ENCODE measurements at regions not wholly inside any gene's neighbourhood (a gene's known extent, or its start where the extent isn't known, plus 50 kb on each side); places are given as distances from the start of the nearest gene placed in this dataset.
"Not testable (repeated sequence)": the region's sequence is repeated elsewhere in the genome, so short reads cannot be mapped to it uniquely, and the experiment has no call there.

- Histone ChIP-seq H3K4me2 (ENCODE audit: control insufficient read depth, extremely low read depth, insufficient read depth, low read depth, low read length) (no peak overlapping the region), H3K9me1 (ENCODE audit: control insufficient read depth, extremely low read depth, insufficient read depth, low read length) (no peaks in the 10 kb centered on the region), H3K36me3 (ENCODE audit: control insufficient read depth in 2 of 2, extremely low read depth in 1 of 2, insufficient read depth in 2 of 2, low read length in 2 of 2) (no peaks in the 10 kb centered on the region), H2AFZ (ENCODE audit: control insufficient read depth, low read length) (no peak overlapping the region), H3K4me1 (ENCODE audit: control insufficient read depth, extremely low read depth, insufficient read depth, low read length) (no peaks in the 10 kb centered on the region), H3K27ac (ENCODE audit: control insufficient read depth, insufficient read depth, low read length) (no peak overlapping the region), H3K27me3 (ENCODE audit: control insufficient read depth, extremely low read depth, insufficient read depth, low read length) (no peaks in the 10 kb centered on the region), H3K9me3 (ENCODE audit: control insufficient read depth, low read depth, low read length) (no peaks in the 10 kb centered on the region), H3K79me2 (ENCODE audit: control insufficient read depth, insufficient read depth, low read length) (no peaks in the 10 kb centered on the region), H3K9ac (ENCODE audit: control insufficient read depth, extremely low read depth, insufficient read depth, low read length) (no peak overlapping the region), H3K4me3 (ENCODE audit: control insufficient read depth in 2 of 3, extremely low read depth in 1 of 3, insufficient read depth in 2 of 3, low read depth in 1 of 3, low read length in 3 of 3) (no peak overlapping the region), H4K20me1 (ENCODE audit: control insufficient read depth, extremely low read depth, insufficient read depth, low read length) (no peaks in the 10 kb centered on the region)
- dilution Hi-C loops (cut with MboI; ENCODE audit: extremely low pct_ligation_motif_present, low sequenced_read_pairs) = no loop called here
- FAIRE-seq (no peak), DNase-seq (ENCODE audit: low read depth, low spot score) (no peak)
- no peak for TF ChIP-seq EZH2 (IDR thresholded peaks at IDR 0.05; ENCODE audit: low read length)
- TF ChIP-seq CTCF (optimal IDR thresholded peaks at IDR 0.05 in 1 of 3, IDR thresholded peaks at IDR 0.05 in 1 of 3, conservative IDR thresholded peaks at IDR 0.05 in 1 of 3; ENCODE audit: extremely low read depth in 1 of 3, insufficient read depth in 2 of 3, low read length in 3 of 3) = peak; percentile 21 to 87 (median 51)
These were observed 1643.5 kb downstream of the TP53TG3F start for GRCh38 chr16:35102780-35103403.

- H3K27me3 ChIP-seq (ENCODE audit: control insufficient read depth, extremely low read depth, insufficient read depth, low read length); H3K4me1 ChIP-seq (ENCODE audit: control insufficient read depth, extremely low read depth, insufficient read depth, low read length); H4K20me1 ChIP-seq (ENCODE audit: control insufficient read depth, extremely low read depth, insufficient read depth, low read length); H3K27ac ChIP-seq (ENCODE audit: control insufficient read depth, insufficient read depth, low read length); DNase-seq (ENCODE audit: low read depth, low spot score); H3K9ac ChIP-seq (ENCODE audit: control insufficient read depth, extremely low read depth, insufficient read depth, low read length); H3K9me1 ChIP-seq (ENCODE audit: control insufficient read depth, extremely low read depth, insufficient read depth, low read length); H3K79me2 ChIP-seq (ENCODE audit: control insufficient read depth, insufficient read depth, low read length); dilution Hi-C loops (cut with MboI; ENCODE audit: extremely low pct_ligation_motif_present, low sequenced_read_pairs); H2AFZ ChIP-seq (ENCODE audit: control insufficient read depth, low read length); FAIRE-seq; H3K36me3 ChIP-seq (ENCODE audit: control insufficient read depth in 2 of 2, extremely low read depth in 1 of 2, insufficient read depth in 2 of 2, low read length in 2 of 2); H3K4me3 ChIP-seq (ENCODE audit: control insufficient read depth in 2 of 3, extremely low read depth in 1 of 3, insufficient read depth in 2 of 3, low read depth in 1 of 3, low read length in 3 of 3); H3K4me2 ChIP-seq (ENCODE audit: control insufficient read depth, extremely low read depth, insufficient read depth, low read depth, low read length); H3K9me3 ChIP-seq (ENCODE audit: control insufficient read depth, low read depth, low read length): not testable (repeated sequence)
These were observed 1652.4 kb downstream of the TP53TG3F start for GRCh38 chr16:35111772-35112171.

DNA sequence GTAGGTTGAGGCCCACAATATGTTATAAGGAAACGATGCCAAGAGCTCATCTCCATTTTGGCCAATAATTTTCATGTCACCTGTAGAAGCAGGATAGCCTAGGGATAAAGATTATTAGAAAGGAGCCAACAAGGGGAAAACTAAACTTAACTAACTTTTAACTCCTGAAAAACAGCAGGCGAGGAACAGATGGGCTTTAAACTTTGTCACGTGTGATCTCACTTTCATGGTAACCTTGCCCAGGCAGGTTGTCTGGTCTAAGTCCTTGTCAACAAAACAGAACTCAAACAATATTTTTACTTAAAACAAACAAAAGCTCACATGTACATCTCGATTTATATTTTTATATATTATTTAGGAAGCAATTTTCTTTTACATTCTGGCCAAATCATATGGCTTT lies 1672.0 kb downstream of the TP53TG3F start:
- Histone ChIP-seq H3K4me1 (ENCODE audit: control insufficient read depth, extremely low read depth, insufficient read depth, low read length) (peaks cover 14% of the 10 kb centered on the region), H3K4me3 (ENCODE audit: control insufficient read depth in 2 of 3, extremely low read depth in 1 of 3, insufficient read depth in 2 of 3, low read depth in 1 of 3, low read length in 3 of 3) (no peak overlapping the region), H3K9me1 (ENCODE audit: control insufficient read depth, extremely low read depth, insufficient read depth, low read length) (no peaks in the 10 kb centered on the region), H4K20me1 (ENCODE audit: control insufficient read depth, extremely low read depth, insufficient read depth, low read length) (no peaks in the 10 kb centered on the region), H3K9me3 (ENCODE audit: control insufficient read depth, low read depth, low read length) (no peaks in the 10 kb centered on the region), H3K9ac (ENCODE audit: control insufficient read depth, extremely low read depth, insufficient read depth, low read length) (no peak overlapping the region), H3K27me3 (ENCODE audit: control insufficient read depth, extremely low read depth, insufficient read depth, low read length) (no peaks in the 10 kb centered on the region), H3K4me2 (ENCODE audit: control insufficient read depth, extremely low read depth, insufficient read depth, low read depth, low read length) (no peak overlapping the region), H3K36me3 (ENCODE audit: control insufficient read depth in 2 of 2, extremely low read depth in 1 of 2, insufficient read depth in 2 of 2, low read length in 2 of 2) (no peaks in the 10 kb centered on the region), H2AFZ (ENCODE audit: control insufficient read depth, low read length) (peak overlapping the region; percentile 72), H3K79me2 (ENCODE audit: control insufficient read depth, insufficient read depth, low read length) (no peaks in the 10 kb centered on the region), H3K27ac (ENCODE audit: control insufficient read depth, insufficient read depth, low read length) (no peak overlapping the region)
- no peak for FAIRE-seq
- TF ChIP-seq EZH2 (IDR thresholded peaks at IDR 0.05; ENCODE audit: low read length) (no peak), CTCF (optimal IDR thresholded peaks at IDR 0.05 in 1 of 3, IDR thresholded peaks at IDR 0.05 in 1 of 3, conservative IDR thresholded peaks at IDR 0.05 in 1 of 3; ENCODE audit: extremely low read depth in 1 of 3, insufficient read depth in 2 of 3, low read length in 3 of 3) (no peak)
- dilution Hi-C loops (cut with MboI; ENCODE audit: extremely low pct_ligation_motif_present, low sequenced_read_pairs) = no loop called here
- DNase-seq (ENCODE audit: low read depth, low spot score) = no peak

Data from keratinocyte (primary cell).